AG09319 (cell line): ENCODE measurements at regions not wholly inside any gene's neighbourhood (a gene's known extent, or its start where the extent isn't known, plus 50 kb on each side); places are given as distances from the start of the nearest gene placed in this dataset.
A peak's percentile ranks its signal among the peaks of the same experiment; 100 is the strongest.

Source experiments
- DNase-seq: peaks from one replicate; pipeline ENCODE4 v3.0.0-alpha.2; 2010; ENCODE audit warnings: low read depth; ENCODE audit errors: extremely low read depth
- CTCF ChIP-seq: IDR thresholded peaks from 2 replicates; pipeline ENCODE4 v1.5.1; 2011; ENCODE audit warnings: low read depth, mild to moderate bottlenecking, inconsistent platforms, low read length, moderate library complexity

- peak; percentile 27 for TF ChIP-seq CTCF
- peak; percentile 61 for DNase-seq
Measured at GRCh38 chrX:131778269-131779218, 234.7 kb downstream of the OR13H1 start.

DNA sequence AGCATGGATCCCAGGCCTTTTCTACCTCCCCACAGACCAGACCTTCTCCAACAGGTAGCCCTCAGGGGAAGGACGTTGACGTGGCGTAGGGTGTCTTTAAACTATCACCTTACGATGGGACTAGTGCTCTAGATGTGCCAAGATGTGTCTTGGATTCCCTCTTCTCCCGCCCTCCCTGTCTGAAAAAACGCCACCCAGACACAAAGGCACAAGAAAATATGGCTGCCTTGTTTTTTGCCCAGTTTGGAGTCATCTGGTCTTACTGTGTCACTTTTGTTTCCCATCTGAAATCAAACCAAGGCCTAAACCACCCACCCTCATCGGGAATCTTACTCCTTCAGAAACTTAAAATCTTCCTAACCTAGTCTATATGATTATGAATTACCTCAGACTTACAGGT lies 235.4 kb downstream of the OR13H1 start:
- no peak for TF ChIP-seq CTCF
- no peak for DNase-seq

- no peak for DNase-seq
- TF ChIP-seq CTCF = no peak
Measured at GRCh38 chrX:131779741-131780140, 235.9 kb downstream of the OR13H1 start.

GRCh38 chrX:131782646-131783045 lies 238.8 kb downstream of the OR13H1 start:
- no peak for DNase-seq
- TF ChIP-seq CTCF = no peak

DNA sequence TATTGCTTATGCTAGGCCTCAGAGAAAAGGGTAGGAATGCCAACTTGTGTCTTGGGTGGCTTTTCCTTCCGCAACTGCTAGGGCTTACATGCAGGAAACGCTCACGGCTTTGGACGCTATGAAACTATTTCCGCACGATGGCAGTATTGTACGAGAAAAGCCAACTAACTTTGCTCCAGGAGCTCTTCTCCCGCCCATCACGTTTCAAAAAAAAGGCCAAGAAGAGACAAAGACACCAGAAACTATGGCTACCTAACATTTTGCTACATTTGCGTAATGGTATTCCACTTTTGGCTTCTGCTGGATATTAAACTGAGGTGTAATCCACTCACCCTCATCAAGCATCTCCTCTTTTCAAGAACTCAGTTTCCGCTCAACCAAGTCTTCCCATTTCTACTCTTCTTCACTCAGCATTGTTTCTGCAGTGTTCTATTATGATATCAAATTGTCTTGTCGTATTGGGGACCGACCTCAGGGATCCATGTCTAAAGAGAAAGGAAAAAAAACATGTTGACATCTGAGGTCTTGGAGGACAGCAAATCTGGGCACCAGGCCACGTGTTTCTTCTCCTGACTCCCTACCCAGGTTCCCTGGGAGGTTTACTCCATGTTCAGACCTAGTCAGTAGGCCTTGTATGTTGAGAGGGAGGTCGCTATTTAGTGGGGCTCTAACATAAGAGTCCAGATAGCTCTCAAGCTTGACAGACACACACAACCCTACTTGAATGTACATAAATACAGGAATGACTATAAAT lies 239.4 kb upstream of the STK26 start:
- DNase-seq = peak; percentile 77
- TF ChIP-seq CTCF = peak; percentile 45

DNA sequence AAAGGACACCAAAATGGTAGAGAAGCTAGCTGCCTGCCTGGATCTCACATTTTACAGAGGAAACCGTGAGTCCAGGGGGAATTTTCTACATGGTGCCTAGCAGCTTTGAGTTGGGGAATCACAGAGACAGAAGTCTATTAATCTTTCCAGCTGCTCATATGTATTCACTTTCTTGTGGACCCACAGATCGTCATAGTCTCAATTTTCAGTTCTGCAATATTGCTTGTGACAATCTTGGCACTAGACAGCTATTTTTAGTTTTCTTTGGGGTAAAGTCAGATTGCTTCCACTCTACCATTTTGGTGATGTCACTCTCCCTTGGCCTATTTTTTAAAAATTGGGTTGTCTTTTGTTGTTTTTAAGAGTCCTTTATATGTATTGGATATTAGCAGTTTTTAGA lies 233.4 kb upstream of the STK26 start:
- TF ChIP-seq CTCF = no peak
- DNase-seq = no peak
